ENCODE measurements at regions not wholly inside any gene's neighbourhood (a gene's known extent, or its start where the extent isn't known, plus 50 kb on each side); places are given as distances from the start of the nearest gene placed in this dataset.

DNA sequence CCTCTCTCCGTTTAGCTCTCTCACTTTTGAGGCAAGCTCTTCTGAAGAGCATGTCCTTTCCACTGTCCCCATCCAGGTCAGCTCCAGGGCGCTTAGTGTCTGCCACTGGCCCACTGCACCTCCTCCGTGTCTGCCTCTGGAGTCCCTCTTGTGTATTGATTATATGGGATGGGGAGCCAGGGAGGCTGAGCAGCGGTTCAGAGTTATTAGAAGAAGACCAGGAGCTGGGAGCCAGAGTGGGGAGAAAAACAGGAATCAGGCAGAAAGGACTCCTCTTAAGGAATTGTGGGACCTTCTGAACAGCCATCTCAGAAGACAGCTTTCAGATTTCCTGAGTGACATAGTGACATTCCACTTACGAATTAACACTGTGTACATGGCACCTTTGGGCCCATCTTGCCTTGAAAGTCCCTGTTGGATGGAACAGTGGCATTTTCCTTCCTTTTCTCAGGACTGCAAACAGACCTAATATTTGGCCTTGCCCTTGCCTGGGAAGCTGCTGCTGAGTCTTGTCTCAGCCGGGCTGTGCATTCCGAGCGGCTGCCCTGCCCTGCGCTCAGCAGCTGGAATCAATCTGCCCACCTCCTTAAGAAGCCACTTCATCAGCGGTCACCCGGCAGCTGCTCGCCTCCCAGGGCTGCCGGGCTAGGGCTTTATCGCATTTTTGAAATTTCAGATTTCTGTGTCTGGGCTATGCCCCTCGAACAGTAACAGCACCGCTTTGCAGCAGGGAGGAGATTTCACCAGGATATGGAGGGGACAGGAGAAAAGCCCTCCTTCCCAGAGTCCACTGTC is 81.1 kb upstream of the PRKG1 start:
- no peak for DNase-seq (ENCODE audit: low read depth, low spot score)
- intact Hi-C loops (cut with micrococcal nuclease; ENCODE audit: unreplicated experiment), result no loop called here
- in situ Hi-C loops (cut with HindIII; ENCODE audit: low pct_unique_long_range_greater_than_20kb, low sequenced_read_pairs), result no loop called here
- TF ChIP-seq SIN3A (IDR thresholded peaks at IDR 0.05; ENCODE audit: borderline replicate concordance, insufficient read depth, low read depth, low read length), result no peak
- TF ChIP-seq, protein P1, sequence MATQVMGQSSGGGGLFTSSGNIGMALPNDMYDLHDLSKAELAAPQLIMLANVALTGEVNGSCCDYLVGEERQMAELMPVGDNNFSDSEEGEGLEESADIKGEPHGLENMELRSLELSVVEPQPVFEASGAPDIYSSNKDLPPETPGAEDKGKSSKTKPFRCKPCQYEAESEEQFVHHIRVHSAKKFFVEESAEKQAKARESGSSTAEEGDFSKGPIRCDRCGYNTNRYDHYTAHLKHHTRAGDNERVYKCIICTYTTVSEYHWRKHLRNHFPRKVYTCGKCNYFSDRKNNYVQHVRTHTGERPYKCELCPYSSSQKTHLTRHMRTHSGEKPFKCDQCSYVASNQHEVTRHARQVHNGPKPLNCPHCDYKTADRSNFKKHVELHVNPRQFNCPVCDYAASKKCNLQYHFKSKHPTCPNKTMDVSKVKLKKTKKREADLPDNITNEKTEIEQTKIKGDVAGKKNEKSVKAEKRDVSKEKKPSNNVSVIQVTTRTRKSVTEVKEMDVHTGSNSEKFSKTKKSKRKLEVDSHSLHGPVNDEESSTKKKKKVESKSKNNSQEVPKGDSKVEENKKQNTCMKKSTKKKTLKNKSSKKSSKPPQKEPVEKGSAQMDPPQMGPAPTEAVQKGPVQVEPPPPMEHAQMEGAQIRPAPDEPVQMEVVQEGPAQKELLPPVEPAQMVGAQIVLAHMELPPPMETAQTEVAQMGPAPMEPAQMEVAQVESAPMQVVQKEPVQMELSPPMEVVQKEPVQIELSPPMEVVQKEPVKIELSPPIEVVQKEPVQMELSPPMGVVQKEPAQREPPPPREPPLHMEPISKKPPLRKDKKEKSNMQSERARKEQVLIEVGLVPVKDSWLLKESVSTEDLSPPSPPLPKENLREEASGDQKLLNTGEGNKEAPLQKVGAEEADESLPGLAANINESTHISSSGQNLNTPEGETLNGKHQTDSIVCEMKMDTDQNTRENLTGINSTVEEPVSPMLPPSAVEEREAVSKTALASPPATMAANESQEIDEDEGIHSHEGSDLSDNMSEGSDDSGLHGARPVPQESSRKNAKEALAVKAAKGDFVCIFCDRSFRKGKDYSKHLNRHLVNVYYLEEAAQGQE (IDR thresholded peaks at IDR 0.05; ENCODE audit: insufficient read depth in 1 of 2, low read depth in 2 of 2, low read length in 1 of 2), result no peak
- TF ChIP-seq POLR2AphosphoS5 (IDR thresholded peaks at IDR 0.05; ENCODE audit: low read depth, low read length), result no peak
- TF ChIP-seq TCF7L2 (IDR thresholded peaks at IDR 0.05; ENCODE audit: low read depth, low read length), result no peak
- TF ChIP-seq, protein P2, sequence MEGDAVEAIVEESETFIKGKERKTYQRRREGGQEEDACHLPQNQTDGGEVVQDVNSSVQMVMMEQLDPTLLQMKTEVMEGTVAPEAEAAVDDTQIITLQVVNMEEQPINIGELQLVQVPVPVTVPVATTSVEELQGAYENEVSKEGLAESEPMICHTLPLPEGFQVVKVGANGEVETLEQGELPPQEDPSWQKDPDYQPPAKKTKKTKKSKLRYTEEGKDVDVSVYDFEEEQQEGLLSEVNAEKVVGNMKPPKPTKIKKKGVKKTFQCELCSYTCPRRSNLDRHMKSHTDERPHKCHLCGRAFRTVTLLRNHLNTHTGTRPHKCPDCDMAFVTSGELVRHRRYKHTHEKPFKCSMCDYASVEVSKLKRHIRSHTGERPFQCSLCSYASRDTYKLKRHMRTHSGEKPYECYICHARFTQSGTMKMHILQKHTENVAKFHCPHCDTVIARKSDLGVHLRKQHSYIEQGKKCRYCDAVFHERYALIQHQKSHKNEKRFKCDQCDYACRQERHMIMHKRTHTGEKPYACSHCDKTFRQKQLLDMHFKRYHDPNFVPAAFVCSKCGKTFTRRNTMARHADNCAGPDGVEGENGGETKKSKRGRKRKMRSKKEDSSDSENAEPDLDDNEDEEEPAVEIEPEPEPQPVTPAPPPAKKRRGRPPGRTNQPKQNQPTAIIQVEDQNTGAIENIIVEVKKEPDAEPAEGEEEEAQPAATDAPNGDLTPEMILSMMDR (IDR thresholded peaks at IDR 0.05), result no peak
- H3K36me3 ChIP-seq (ENCODE audit: control insufficient read depth, insufficient read depth, low read length), result no peaks in the 10 kb centered on the region; the same call in 1 of the 2 replicates
- H3K4me3 ChIP-seq (ENCODE audit: low read depth in 2 of 2, low read length in 2 of 2), result no peak overlapping the region
- H3K27me3 ChIP-seq (ENCODE audit: control insufficient read depth, insufficient read depth, low read length), result peaks cover 53% of the 10 kb centered on the region
- ChIA-PET POLR2A (no interaction called here), CTCF (no interaction called here)
- no peak for ATAC-seq
- peaks cover 6% of the 10 kb centered on the region for H3K4me1 ChIP-seq (ENCODE audit: control insufficient read depth, insufficient read depth, low read length)
- BruUV-seq (replicated peaks), result no TSS peak
- H3K27ac ChIP-seq (ENCODE audit: low read length), result no peak overlapping the region
- no peaks in the 10 kb centered on the region for H3K9me3 ChIP-seq (ENCODE audit: control insufficient read depth, insufficient read depth, low read depth, low read length)

DNA sequence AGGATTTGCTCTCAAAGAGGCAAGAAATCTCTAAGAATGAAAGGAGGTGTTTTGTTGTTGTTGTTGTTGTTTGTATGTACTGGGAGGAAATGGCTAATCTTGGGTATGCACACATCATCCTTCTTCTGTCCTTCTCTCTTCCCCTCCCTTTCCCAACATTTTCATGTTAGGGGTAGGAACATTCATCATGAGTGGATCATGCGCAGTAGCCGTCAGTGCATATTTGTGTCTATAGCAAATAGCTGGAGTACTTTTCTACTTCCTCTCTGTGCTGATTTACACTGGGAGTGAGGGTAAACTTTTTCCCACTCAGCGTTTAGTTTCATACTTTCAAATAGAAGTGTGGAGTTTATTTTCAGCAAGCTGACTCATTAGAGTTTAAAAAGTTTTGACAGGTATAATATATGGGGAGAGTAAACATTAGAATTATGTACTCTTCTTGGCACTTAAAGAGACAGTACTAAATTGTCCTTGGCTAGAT is 80.5 kb upstream of the PRKG1 start:
- ChIA-PET CTCF (no interaction called here), POLR2A (no interaction called here)
- ATAC-seq, result no peak
- no peak for TF ChIP-seq SIN3A (IDR thresholded peaks at IDR 0.05; ENCODE audit: borderline replicate concordance, insufficient read depth, low read depth, low read length)
- intact Hi-C loops (cut with micrococcal nuclease; ENCODE audit: unreplicated experiment) (no loop called here), in situ Hi-C loops (cut with HindIII; ENCODE audit: low pct_unique_long_range_greater_than_20kb, low sequenced_read_pairs) (no loop called here)
- Histone ChIP-seq H3K4me3 (ENCODE audit: low read depth in 2 of 2, low read length in 2 of 2) (no peak overlapping the region), H3K27me3 (ENCODE audit: control insufficient read depth, insufficient read depth, low read length) (peaks cover 49% of the 10 kb centered on the region), H3K9me3 (ENCODE audit: control insufficient read depth, insufficient read depth, low read depth, low read length) (no peaks in the 10 kb centered on the region), H3K27ac (ENCODE audit: low read length) (no peak overlapping the region), H3K4me1 (ENCODE audit: control insufficient read depth, insufficient read depth, low read length) (peaks cover 6% of the 10 kb centered on the region), H3K36me3 (ENCODE audit: control insufficient read depth, insufficient read depth, low read length) (no peaks in the 10 kb centered on the region; the same call in 1 of the 2 replicates)
- DNase-seq (ENCODE audit: low read depth, low spot score), result no peak
- BruUV-seq (replicated peaks), result no TSS peak

DNA sequence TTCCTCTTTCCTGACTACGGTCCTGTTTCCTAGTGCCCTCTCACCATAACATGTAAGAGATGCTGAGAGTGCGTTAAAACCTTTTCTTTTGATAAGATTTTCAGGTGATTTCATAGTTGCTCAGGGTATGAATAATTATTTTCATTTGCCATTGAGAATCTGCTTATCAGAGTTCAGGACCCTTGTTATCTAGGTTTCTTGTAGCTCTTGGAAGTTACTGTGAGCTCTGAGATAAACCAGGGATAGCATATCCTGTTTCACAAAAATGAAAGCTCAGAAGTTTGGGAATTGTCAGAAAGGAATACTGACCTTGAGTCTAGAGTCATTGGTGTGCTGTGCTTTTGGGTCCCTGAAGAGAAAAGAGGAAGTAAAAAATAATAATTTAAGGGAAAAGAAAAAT is 76.8 kb upstream of the PRKG1 start:
- H3K4me3 ChIP-seq (ENCODE audit: low read depth in 2 of 2, low read length in 2 of 2), result no peak overlapping the region
- DNase-seq (ENCODE audit: low read depth, low spot score) (no peak), ATAC-seq (no peak)
- POLR2A ChIA-PET, result no interaction called here
- in situ Hi-C loops (cut with HindIII; ENCODE audit: low pct_unique_long_range_greater_than_20kb, low sequenced_read_pairs), result no loop called here
- no TSS peak for BruUV-seq (replicated peaks)
- H3K9me3 ChIP-seq (ENCODE audit: control insufficient read depth, insufficient read depth, low read depth, low read length), result no peaks in the 10 kb centered on the region
- CTCF ChIA-PET, result no interaction called here
- H3K4me1 ChIP-seq (ENCODE audit: control insufficient read depth, insufficient read depth, low read length), result peaks cover 4% of the 10 kb centered on the region; the same call in 1 of the 2 replicates
- no peak overlapping the region for H3K27ac ChIP-seq (ENCODE audit: low read length)
- intact Hi-C loops (cut with micrococcal nuclease; ENCODE audit: unreplicated experiment), result no loop called here
- H3K27me3 ChIP-seq (ENCODE audit: control insufficient read depth, insufficient read depth, low read length), result peaks cover 35% of the 10 kb centered on the region
- TF ChIP-seq, protein P1 (IDR thresholded peaks at IDR 0.05; ENCODE audit: insufficient read depth in 1 of 2, low read depth in 2 of 2, low read length in 1 of 2), result no peak
- TF ChIP-seq, protein P2 (IDR thresholded peaks at IDR 0.05), result no peak
- TF ChIP-seq TCF7L2 (IDR thresholded peaks at IDR 0.05; ENCODE audit: low read depth, low read length) (no peak), SIN3A (IDR thresholded peaks at IDR 0.05; ENCODE audit: borderline replicate concordance, insufficient read depth, low read depth, low read length) (no peak), POLR2AphosphoS5 (IDR thresholded peaks at IDR 0.05; ENCODE audit: low read depth, low read length) (no peak)
- H3K36me3 ChIP-seq (ENCODE audit: control insufficient read depth, insufficient read depth, low read length), result no peaks in the 10 kb centered on the region; the same call in none of the 2 replicates
